WERI-Rb-1 (cell line): ENCODE measurements at regions not wholly inside any gene's neighbourhood (a gene's known extent, or its start where the extent isn't known, plus 50 kb on each side); places are given as distances from the start of the nearest gene placed in this dataset.

Experiments used
- DNase-seq: peaks from one replicate; pipeline ENCODE4 v3.0.0-alpha.2; 2020
- H3K27ac ChIP-seq: fragments of 250-450 bp; sonication (Bioruptor Pico); 2 replicates; pipeline ENCODE4 v1.5.1; 2020; ENCODE audit warnings: mild to moderate bottlenecking, moderate library complexity
- H3K27me3 ChIP-seq: fragments of 250-450 bp; sonication (Bioruptor Pico); 2 replicates; pipeline ENCODE4 v1.5.1; 2021; ENCODE audit warnings: mild to moderate bottlenecking, low read depth, moderate library complexity; ENCODE audit not compliant: insufficient read depth, severe bottlenecking
- H3K36me3 ChIP-seq: fragments of 250-450 bp; sonication (Bioruptor Pico); 2 replicates; pipeline ENCODE4 v1.5.1; 2020; ENCODE audit warnings: mild to moderate bottlenecking, moderate library complexity
- H3K4me3 ChIP-seq: 2 replicates; pipeline ENCODE4 v1.5.1; 2011; ENCODE audit warnings: low read depth, mild to moderate bottlenecking, control low read depth, low read length
- H3K9me3 ChIP-seq: fragments of 250-450 bp; sonication (Bioruptor Pico); 2 replicates; pipeline ENCODE4 v1.5.1; 2021; ENCODE audit warnings: mild to moderate bottlenecking, moderate library complexity; ENCODE audit not compliant: severe bottlenecking
- TF ChIP-seq, protein P1 (sequence below): IDR thresholded peaks from 2 replicates; pipeline ENCODE4 v1.5.1; 2011; ENCODE audit warnings: low read depth, mild to moderate bottlenecking, control low read depth, inconsistent platforms, low read length

DNA sequence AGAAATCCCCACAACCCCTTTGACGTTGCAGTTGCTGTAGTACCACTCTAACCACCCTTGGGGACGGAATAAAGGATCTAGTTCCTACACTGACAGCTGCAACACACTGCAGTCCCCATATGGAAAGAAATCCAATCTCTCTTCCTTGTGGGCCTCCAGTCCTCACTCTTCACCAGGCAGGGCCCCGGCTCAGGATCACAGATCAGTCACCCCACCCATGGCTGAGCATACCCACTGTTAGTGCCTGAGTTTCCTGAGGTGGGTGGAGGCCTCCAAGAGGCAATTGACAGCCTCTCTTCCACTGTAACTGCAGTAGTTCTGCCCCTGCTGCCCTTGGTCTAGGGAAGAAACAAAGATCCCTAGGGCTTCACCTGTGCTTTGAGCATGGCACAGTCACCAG lies 670.0 kb upstream of the CDH2 start:
- Histone ChIP-seq H3K36me3 (no peaks in the 10 kb centered on the region), H3K27me3 (no peaks in the 10 kb centered on the region), H3K4me3 (no peak overlapping the region), H3K9me3 (no peaks in the 10 kb centered on the region), H3K27ac (no peak overlapping the region)
- TF ChIP-seq, protein P1, sequence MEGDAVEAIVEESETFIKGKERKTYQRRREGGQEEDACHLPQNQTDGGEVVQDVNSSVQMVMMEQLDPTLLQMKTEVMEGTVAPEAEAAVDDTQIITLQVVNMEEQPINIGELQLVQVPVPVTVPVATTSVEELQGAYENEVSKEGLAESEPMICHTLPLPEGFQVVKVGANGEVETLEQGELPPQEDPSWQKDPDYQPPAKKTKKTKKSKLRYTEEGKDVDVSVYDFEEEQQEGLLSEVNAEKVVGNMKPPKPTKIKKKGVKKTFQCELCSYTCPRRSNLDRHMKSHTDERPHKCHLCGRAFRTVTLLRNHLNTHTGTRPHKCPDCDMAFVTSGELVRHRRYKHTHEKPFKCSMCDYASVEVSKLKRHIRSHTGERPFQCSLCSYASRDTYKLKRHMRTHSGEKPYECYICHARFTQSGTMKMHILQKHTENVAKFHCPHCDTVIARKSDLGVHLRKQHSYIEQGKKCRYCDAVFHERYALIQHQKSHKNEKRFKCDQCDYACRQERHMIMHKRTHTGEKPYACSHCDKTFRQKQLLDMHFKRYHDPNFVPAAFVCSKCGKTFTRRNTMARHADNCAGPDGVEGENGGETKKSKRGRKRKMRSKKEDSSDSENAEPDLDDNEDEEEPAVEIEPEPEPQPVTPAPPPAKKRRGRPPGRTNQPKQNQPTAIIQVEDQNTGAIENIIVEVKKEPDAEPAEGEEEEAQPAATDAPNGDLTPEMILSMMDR = no peak
- DNase-seq = no peak

DNA sequence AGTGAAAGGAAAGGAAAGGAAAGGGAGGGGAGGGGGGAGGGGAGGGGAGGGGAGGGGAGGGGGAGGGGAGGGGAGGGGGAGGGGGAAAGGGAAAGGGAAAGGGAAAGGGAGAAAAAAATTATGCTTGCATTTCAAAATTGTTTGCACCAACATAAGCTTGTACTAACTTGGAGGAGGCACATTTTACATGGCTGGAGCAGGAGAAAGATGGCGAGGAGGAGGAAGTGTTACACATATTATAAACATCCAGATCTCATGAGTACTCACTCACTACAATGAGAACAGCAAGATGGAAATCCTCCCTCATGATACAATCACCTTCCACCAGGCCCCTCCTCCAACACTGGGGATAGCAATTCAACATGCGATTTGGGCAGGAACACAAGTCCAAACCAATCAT lies 660.2 kb upstream of the CDH2 start:
- Histone ChIP-seq H3K4me3 (no peak overlapping the region), H3K9me3 (peaks cover 3% of the 10 kb centered on the region), H3K27ac (no peak overlapping the region), H3K36me3 (no peaks in the 10 kb centered on the region), H3K27me3 (no peaks in the 10 kb centered on the region)
- TF ChIP-seq, protein P1 = no peak
- no peak for DNase-seq

DNA sequence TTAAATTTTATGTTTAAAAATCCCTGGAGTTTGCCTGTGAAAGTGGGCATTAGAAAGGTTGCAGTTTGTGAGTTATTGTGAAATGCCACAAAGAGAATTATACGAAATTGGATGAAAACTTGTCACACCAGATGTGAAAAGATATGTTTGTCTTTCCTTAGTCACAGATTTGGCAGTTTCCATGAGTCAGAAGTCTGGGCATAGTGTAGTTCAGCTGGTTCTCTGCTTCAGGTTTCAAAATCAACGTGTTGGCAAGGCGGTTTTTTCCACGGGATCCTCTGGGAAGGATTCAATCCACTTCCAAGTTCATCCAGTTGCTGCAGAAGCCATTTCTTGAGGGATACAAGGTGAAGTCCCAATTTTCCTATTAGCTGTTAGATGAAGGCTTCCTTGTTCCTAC lies 658.0 kb upstream of the CDH2 start:
- H3K36me3 ChIP-seq = no peaks in the 10 kb centered on the region
- no peak for DNase-seq
- H3K4me3 ChIP-seq = no peak overlapping the region
- H3K9me3 ChIP-seq = no peaks in the 10 kb centered on the region
- no peaks in the 10 kb centered on the region for H3K27me3 ChIP-seq
- no peak overlapping the region for H3K27ac ChIP-seq
- TF ChIP-seq, protein P1 = no peak

DNA sequence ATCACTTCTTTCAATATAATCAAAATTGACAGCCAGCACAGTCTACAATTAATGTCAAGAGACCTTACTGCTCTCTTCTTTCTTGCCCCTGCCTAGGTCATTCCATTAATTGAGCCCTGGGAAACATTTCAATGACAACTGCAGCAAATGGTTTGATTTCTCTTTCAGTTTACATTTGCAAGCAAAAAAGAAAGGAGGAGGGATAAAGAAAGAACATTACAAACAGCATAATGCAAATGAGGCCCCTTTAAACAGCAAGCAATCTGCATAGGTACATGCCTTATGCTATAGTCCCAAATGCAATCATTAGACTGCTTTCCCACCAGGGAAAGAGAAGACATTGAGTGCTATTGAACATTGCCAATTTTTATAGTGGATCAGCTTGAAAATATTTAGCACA lies 655.0 kb upstream of the CDH2 start:
- TF ChIP-seq, protein P1 = no peak
- no peak for DNase-seq

DNA sequence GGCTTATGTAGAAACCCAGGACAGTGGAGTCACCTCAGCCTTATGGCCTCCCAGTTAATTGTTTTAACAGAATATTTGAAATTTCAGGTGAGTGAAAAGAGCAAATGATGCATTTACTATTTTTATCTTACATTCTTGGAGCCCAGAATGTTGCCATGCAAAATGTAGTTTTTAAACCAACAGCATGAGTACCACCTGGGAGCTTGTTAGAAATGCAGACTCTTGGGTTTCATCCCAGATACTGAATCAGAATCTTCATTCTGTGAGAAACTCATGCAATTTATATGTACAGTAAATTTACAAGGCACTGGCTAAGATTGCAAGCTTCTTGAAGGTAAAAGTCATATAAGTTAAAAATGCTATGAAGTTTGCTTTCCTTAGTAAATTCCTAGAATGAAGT lies 654.5 kb upstream of the CDH2 start:
- Histone ChIP-seq H3K27ac (no peak overlapping the region), H3K27me3 (no peaks in the 10 kb centered on the region), H3K4me3 (no peak overlapping the region), H3K9me3 (no peaks in the 10 kb centered on the region), H3K36me3 (no peaks in the 10 kb centered on the region)
- TF ChIP-seq, protein P1 = no peak
- DNase-seq = no peak

More for the DNA sequence above, 655.0 kb upstream of the CDH2 start:
- Histone ChIP-seq H3K27ac (no peak overlapping the region), H3K4me3 (no peak overlapping the region), H3K27me3 (no peaks in the 10 kb centered on the region), H3K9me3 (no peaks in the 10 kb centered on the region), H3K36me3 (no peaks in the 10 kb centered on the region)

DNA sequence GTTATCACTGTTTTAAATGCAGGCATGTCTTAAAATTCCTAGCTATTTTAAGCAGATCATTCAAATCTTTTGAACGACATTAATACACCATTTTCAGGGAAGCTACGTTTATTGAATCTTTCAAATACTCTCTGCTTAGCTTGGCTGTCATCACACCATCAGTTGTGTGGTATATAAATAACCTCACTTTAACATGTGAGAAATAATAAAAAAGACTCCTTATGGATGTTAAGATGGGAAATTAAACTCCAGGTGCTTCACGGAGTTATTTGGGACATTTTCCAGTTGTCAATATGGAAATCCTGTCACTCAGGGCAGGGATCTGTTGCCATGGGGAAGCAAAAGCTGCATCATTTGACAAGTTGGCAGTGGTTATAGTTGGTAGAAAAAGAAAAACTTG lies 649.2 kb upstream of the CDH2 start:
- peaks cover 2% of the 10 kb centered on the region for H3K9me3 ChIP-seq
- no peak overlapping the region for H3K4me3 ChIP-seq
- H3K27me3 ChIP-seq = no peaks in the 10 kb centered on the region
- TF ChIP-seq, protein P1 = no peak
- no peak overlapping the region for H3K27ac ChIP-seq
- no peaks in the 10 kb centered on the region for H3K36me3 ChIP-seq
- no peak for DNase-seq
